Activated CD4-positive, CD25-positive, alpha-beta regulatory T cell (primary cell): ENCODE measurements at regions not wholly inside any gene's neighbourhood (a gene's known extent, or its start where the extent isn't known, plus 50 kb on each side); places are given as distances from the start of the nearest gene placed in this dataset.
"Not testable (repeated sequence)": the region's sequence is repeated elsewhere in the genome, so short reads cannot be mapped to it uniquely, and the experiment has no call there.

ENCODE experiments used
- DNase-seq, 4 experiments: peaks; one replicate each; lab custom pipeline; 2025; lab: John Stamatoyannopoulos, UW

- DNase-seq, result no peak
Observed at GRCh38 chr6:144476286-144476685, 191.2 kb downstream of the UTRN start.

GRCh38 chr6:144477396-144477795, 192.3 kb downstream of the UTRN start:
- DNase-seq, result no peak

DNA sequence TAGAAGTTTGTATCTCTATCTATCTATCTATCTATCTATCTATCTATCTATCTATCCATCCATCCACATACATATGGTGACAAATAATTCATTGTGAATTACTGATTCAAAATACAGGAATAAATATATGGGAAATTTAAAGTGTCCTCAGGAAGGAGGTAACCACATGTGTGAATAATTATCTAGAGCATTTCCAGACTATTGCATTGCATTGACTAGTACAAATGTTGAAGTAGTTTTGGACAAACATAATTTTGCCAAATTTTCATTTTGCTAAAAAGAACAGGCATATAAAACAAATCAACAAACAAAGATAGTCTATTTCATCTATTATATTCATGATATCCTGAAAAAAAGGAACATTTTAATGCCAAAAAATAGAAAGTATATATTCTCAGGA, 192.7 kb downstream of the UTRN start:
- no peak for DNase-seq

GRCh38 chr6:144478483-144478882, 193.3 kb downstream of the UTRN start:
- DNase-seq, result no peak

DNA sequence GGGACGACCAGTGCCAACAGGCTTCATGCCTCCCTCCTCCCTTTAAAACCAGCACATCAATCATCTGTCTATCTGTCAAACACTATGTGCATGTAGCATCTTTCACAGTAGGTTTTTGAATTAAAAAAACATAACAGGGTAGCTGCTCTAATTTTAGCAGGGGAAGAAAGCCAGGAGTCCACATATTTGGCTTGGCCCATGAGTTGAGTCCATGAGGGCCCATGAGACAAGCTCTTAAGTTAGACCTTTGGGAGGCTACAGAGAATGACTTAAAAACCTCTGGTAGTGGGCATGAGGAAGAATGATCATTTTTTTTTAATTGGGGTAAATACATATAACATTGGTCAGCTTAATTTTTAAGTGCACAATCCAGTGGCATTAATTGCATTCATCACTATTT, 194.9 kb downstream of the UTRN start:
- no peak for DNase-seq

DNA sequence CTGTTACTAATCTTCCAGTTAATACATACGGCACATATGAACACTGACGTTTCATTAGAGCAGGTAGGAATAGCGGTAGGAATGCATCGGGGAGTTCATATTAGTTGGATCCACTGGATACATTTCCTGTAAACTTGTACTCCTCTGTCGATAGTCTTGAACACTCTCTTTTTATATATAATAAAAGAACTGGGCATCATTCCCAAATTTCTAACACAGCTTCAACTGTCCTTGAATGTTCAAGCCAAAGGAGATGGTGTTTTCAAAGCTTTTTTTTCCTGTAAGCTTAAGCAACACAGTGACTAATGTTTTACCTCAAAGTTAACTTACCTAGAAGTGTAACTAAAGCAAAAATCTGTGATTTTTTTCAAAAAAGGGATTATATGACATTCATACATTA, 195.3 kb downstream of the UTRN start:
- DNase-seq, result no peak

GRCh38 chr6:144481527-144481926, 196.4 kb downstream of the UTRN start:
- DNase-seq, result no peak

- DNase-seq, result peak; percentile 34 to 52 (median 38)
Observed at GRCh38 chr6:144482142-144482541, 197.0 kb downstream of the UTRN start.

GRCh38 chr6:144485531-144485930, 200.4 kb downstream of the UTRN start:
- no peak for DNase-seq

- DNase-seq, result no peak
Observed at GRCh38 chr6:144488590-144488989, 203.5 kb downstream of the UTRN start.

GRCh38 chr6:144493035-144493910, 208.1 kb downstream of the UTRN start:
- DNase-seq, result no peak

DNA sequence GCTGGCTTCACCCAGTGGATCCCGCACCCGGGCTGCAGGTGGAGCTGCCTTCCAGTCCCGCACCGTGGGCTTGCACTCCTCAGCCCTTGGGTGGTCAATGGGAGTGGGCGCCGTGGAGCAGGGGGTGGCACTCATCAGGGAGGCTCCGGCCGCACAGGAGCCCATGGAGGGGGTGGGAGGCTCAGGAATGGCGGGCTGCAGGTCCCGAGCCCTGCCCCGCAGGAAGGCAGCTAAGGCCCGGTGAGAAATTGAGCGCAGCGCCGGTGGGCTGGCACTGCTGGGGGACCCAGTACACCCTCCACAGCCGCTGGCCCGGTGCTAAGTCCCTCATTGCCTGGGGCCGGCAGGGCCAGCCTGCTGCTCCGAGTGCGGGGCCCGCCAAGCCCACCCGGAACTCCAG, 209.9 kb downstream of the UTRN start:
- not testable (repeated sequence) for DNase-seq

DNA sequence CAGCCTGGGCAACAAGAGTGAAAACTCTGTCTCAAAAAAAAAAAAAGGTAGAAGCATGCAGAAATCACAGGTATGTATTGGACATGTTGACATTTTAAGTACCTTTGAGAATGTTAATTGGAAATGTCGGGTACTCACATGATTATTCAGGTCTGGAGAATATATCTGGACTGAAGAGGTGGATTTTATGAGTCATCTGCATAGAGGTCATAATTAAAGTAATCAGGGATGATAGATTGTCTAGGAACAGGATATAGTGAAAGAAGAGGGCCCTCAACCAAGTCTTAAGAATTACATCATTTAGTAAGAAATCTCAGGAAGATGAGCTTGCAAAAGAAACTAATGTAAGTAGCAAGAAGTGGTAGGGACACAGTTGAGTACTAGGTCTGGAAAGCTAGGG, 212.5 kb downstream of the UTRN start:
- DNase-seq, result no peak

DNA sequence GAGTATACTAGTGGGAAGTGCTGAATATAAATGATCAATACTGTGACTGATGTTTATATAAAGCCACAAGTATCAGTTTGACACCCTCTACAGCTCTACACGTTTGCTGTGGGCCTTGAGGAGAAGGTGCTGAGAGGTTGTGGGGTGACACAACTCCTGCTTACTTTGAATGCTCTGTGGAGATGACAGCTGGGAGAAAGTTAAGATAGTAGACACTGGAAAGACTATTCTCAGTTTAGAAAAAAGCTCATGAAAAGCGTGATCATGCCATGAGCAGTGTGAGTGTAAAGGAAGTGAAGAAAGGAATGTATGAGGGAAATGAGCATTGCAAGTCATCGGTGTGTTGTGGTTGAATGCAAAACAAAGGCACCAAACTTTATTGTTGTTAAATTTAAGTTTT, 215.8 kb downstream of the UTRN start:
- no peak for DNase-seq

DNA sequence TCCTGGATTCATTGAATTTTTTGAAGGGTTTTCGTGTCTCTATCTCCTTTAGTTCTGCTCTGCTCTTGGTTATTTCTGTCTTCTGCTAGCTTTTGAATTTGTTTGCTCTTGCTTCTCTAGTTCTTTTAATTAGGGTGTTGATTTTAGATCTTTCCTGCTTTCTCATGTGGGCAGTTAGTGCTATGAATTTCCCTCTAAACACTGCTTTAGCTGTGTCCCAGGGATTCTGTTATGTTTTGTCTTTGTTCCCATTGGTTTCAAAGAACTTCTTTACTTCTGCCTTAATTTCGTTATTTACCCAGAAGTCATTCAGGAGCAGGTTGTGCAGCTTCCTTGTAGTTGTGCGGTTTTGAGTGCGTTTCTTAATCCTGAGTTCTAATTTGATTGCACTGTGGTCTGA, 220.1 kb downstream of the UTRN start:
- not testable (repeated sequence) for DNase-seq

- DNase-seq, result not testable (repeated sequence)
Observed at GRCh38 chr6:144506051-144506450, 220.9 kb downstream of the UTRN start.

DNA sequence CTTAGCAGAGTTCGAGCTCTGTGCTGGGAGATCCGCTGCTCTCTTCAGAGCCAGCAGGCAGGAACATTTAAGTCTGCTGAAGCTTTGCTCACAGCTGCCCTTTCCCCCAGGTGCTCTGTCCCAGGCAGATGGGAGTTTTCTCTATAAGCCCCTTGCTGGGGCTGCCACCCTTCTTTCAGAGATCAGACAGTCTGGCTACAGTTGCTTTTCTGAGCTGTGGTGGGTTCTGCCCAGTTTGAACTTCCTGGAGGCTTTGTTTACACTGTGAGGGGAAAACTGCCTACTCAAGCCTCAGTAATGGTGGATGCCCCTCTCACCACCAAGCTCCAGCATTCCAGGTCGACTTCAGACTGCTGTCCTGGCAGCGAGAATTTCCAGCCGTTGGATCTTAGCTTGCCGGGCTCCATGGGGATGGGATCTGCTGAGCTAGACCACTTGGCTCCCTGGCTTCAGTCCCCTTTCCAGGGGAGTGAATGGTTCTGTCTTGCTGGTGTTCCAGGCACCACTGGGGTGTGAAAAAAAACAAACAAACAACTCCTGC, 222.7 kb downstream of the UTRN start:
- not testable (repeated sequence) for DNase-seq

- no peak for DNase-seq
Observed at GRCh38 chr6:144510859-144511258, 225.7 kb downstream of the UTRN start.

DNA sequence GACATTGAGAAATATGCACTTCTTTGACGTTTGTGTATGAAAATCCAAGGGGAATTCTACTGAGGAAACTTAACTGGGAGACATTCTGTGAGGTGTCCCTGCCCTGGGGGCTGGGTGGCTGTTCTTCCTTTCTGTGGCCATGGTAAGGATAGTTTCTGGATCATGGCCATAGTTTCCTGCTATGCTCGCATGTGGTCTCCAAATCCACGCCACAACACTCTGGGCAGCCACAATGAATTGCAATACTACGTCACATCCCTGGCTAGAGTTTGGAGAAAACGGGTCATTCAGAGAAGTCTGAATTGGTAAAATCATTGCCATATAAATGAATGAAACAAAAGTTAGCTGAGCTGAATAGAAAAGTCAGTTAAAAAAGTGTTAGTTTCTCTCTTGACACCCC, 230.6 kb downstream of the UTRN start:
- no peak for DNase-seq

GRCh38 chr6:144519426-144519825, 234.3 kb downstream of the UTRN start:
- no peak for DNase-seq

GRCh38 chr6:144528743-144529425, 243.7 kb downstream of the UTRN start:
- DNase-seq, result no peak

DNA sequence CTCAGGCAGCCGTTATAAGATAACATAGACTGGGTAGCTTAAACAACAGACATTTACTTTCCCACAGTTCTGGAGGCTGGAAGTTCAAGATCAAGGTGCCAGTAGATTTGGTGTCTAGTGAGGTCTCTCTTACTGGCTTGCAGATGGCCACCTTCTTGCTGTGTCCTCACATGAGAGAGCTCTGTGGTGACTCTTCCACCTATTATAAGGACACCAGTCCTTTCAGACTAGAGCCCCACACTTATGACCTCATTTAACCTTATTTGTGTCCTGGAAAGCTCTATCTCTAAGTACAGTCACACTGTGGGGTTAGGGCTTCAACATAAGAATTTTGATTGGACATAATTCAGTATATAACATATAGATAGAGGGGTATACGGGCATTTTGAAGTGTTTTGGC, 245.0 kb downstream of the UTRN start:
- DNase-seq, result no peak

- not testable (repeated sequence) for DNase-seq
Observed at GRCh38 chr6:144532238-144532637, 247.1 kb downstream of the UTRN start.
